Transverse colon (tissue), 4 donors: ENCODE measurements at regions not wholly inside any gene's neighbourhood (a gene's known extent, or its start where the extent isn't known, plus 50 kb on each side); places are given as distances from the start of the nearest gene placed in this dataset.

Experiments used
- small RNA-seq, 4 donors: library from RNA; depleted of rRNA; stranded (forward); fragments of <200 nt; gene quantifications; one replicate each; pipeline ENCODE3, GENCODE V24; 2016

Small RNA genes lying in the stretch of these regions (small RNA-seq; reads per million reads assigned to genes)
- 0 reads per million in 4 donors for gene RF00019
